Progenitor cell of endocrine pancreas (in vitro differentiated cells): ENCODE measurements at regions not wholly inside any gene's neighbourhood (a gene's known extent, or its start where the extent isn't known, plus 50 kb on each side); places are given as distances from the start of the nearest gene placed in this dataset.

ENCODE experiments used
- DNase-seq: peaks from one replicate; pipeline ENCODE4 v3.0.0; 2021; ENCODE audit warnings: low spot score; ENCODE audit not compliant: unreplicated experiment
- H3K27ac Mint-ChIP-seq: 2 replicates; pipeline ENCODE4 v1.8.0; 2021; ENCODE audit warnings: mild to moderate bottlenecking, moderate library complexity, mixed read lengths
- H3K27me3 Mint-ChIP-seq: 2 replicates; pipeline ENCODE4 v1.8.0; 2021; ENCODE audit warnings: mixed read lengths
- H3K36me3 Mint-ChIP-seq: 2 replicates; pipeline ENCODE4 v1.8.0; 2022; ENCODE audit warnings: mixed read lengths; ENCODE audit not compliant: insufficient read depth
- H3K4me1 Mint-ChIP-seq: 2 replicates; pipeline ENCODE4 v1.8.0; 2021; ENCODE audit warnings: low read depth, mixed read lengths
- H3K4me3 Mint-ChIP-seq: 2 replicates; pipeline ENCODE4 v1.8.0; 2021; ENCODE audit warnings: low read depth, mild to moderate bottlenecking, moderate library complexity, mixed read lengths
- H3K9me3 Mint-ChIP-seq: 2 replicates; pipeline ENCODE4 v1.8.0; 2021; ENCODE audit warnings: low read depth, mixed read lengths
- CTCF ChIP-seq: fragments of 200-600 bp; sonication (generic); IDR thresholded peaks from one replicate; pipeline ENCODE4 v1.5.0; 2021; ENCODE audit warnings: antibody characterized with exemption, mild to moderate bottlenecking; ENCODE audit not compliant: unreplicated experiment

- Mint-ChIP-seq H3K27ac (no peak overlapping the region), H3K9me3 (no peaks in the 10 kb centered on the region), H3K27me3 (no peaks in the 10 kb centered on the region), H3K4me3 (no peak overlapping the region), H3K4me1 (no peaks in the 10 kb centered on the region), H3K36me3 (no peaks in the 10 kb centered on the region)
- TF ChIP-seq CTCF = no peak
- DNase-seq = no peak
These were observed 1777.1 kb downstream of the OTOL1 start for GRCh38 chr3:163273694-163274093.

GRCh38 chr3:163266731-163267130, 1770.1 kb downstream of the OTOL1 start:
- no peak for DNase-seq
- Mint-ChIP-seq H3K4me3 (no peak overlapping the region), H3K27me3 (no peaks in the 10 kb centered on the region), H3K36me3 (no peaks in the 10 kb centered on the region), H3K27ac (no peak overlapping the region), H3K4me1 (no peaks in the 10 kb centered on the region), H3K9me3 (no peaks in the 10 kb centered on the region)
- TF ChIP-seq CTCF = no peak

- no peaks in the 10 kb centered on the region for H3K4me1 Mint-ChIP-seq
- no peaks in the 10 kb centered on the region for H3K9me3 Mint-ChIP-seq
- TF ChIP-seq CTCF = no peak
These were observed 1765.0 kb downstream of the OTOL1 start for GRCh38 chr3:163261618-163262017.

GRCh38 chr3:163261056-163261455, 1764.4 kb downstream of the OTOL1 start:
- TF ChIP-seq CTCF = no peak
- Mint-ChIP-seq H3K4me3 (no peak overlapping the region), H3K4me1 (no peaks in the 10 kb centered on the region), H3K27me3 (no peaks in the 10 kb centered on the region), H3K9me3 (no peaks in the 10 kb centered on the region), H3K36me3 (no peaks in the 10 kb centered on the region), H3K27ac (no peak overlapping the region)
- no peak for DNase-seq

More at GRCh38 chr3:163261618-163262017, 1765.0 kb downstream of the OTOL1 start:
- Mint-ChIP-seq H3K4me3 (no peak overlapping the region), H3K36me3 (no peaks in the 10 kb centered on the region), H3K27me3 (no peaks in the 10 kb centered on the region), H3K27ac (no peak overlapping the region)
- DNase-seq = no peak

- TF ChIP-seq CTCF = no peak
- DNase-seq = no peak
- Mint-ChIP-seq H3K4me1 (no peaks in the 10 kb centered on the region), H3K27me3 (no peaks in the 10 kb centered on the region), H3K36me3 (no peaks in the 10 kb centered on the region), H3K4me3 (no peak overlapping the region), H3K9me3 (no peaks in the 10 kb centered on the region), H3K27ac (no peak overlapping the region)
These were observed 1721.7 kb downstream of the OTOL1 start for GRCh38 chr3:163218336-163218735.
